ENCODE measurements at regions not wholly inside any gene's neighbourhood (a gene's known extent, or its start where the extent isn't known, plus 50 kb on each side); places are given as distances from the start of the nearest gene placed in this dataset.

DNA sequence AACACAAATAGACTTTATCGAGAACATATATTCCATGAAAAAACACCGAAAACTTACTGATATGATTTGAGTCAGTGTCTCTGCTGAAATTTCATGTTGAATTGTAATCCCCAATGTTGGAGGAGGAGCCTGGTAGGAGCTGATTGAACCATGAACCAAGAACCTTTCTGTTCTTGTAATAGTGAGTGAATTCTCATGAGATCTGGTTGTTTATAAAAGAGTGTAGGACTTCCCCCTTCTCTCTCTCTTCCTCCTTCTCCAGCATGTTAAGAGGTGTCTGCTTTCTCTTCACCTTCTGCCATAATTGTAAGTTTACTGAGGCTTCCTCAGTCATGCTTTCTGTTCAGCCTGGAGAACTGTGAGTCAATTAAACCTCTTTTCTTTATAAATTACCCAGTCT is 1289.3 kb upstream of the CITED2 start:
- TF ChIP-seq, protein P1, sequence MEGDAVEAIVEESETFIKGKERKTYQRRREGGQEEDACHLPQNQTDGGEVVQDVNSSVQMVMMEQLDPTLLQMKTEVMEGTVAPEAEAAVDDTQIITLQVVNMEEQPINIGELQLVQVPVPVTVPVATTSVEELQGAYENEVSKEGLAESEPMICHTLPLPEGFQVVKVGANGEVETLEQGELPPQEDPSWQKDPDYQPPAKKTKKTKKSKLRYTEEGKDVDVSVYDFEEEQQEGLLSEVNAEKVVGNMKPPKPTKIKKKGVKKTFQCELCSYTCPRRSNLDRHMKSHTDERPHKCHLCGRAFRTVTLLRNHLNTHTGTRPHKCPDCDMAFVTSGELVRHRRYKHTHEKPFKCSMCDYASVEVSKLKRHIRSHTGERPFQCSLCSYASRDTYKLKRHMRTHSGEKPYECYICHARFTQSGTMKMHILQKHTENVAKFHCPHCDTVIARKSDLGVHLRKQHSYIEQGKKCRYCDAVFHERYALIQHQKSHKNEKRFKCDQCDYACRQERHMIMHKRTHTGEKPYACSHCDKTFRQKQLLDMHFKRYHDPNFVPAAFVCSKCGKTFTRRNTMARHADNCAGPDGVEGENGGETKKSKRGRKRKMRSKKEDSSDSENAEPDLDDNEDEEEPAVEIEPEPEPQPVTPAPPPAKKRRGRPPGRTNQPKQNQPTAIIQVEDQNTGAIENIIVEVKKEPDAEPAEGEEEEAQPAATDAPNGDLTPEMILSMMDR (conservative IDR thresholded peaks at IDR 0.05; ENCODE audit: low read depth, low read length) = no peak
- TF ChIP-seq EZH2 (IDR thresholded peaks at IDR 0.05; ENCODE audit: borderline replicate concordance, low read depth, low read length, poor library complexity, severe bottlenecking) = no peak

Measured in A673 (cell line).